HUDEP-2 (cell line): ENCODE measurements at regions not wholly inside any gene's neighbourhood (a gene's known extent, or its start where the extent isn't known, plus 50 kb on each side); places are given as distances from the start of the nearest gene placed in this dataset.

Source experiments
- DNase-seq, 76 experiments: peaks; one replicate each; lab custom pipeline; 2025; ENCODE audit not compliant: unreplicated experiment in 76 of 76; lab: John Stamatoyannopoulos, UW

- DNase-seq, result no peak
Observed at GRCh38 chr9:21744841-21745240, 57.6 kb upstream of the MTAP start.

GRCh38 chr9:21746550-21746949, 55.9 kb upstream of the MTAP start:
- DNase-seq, result no peak

- DNase-seq, result no peak
Observed at GRCh38 chr9:21747175-21747574, 55.3 kb upstream of the MTAP start.

- no peak for DNase-seq
Observed at GRCh38 chr9:21750021-21750735, 52.3 kb upstream of the MTAP start.

- no peak for DNase-seq
Observed at GRCh38 chr9:21751998-21752397, 50.4 kb upstream of the MTAP start.
